SIG-M5 (cell line): ENCODE measurements at regions not wholly inside any gene's neighbourhood (a gene's known extent, or its start where the extent isn't known, plus 50 kb on each side); places are given as distances from the start of the nearest gene placed in this dataset.
"Not testable (repeated sequence)": the region's sequence is repeated elsewhere in the genome, so short reads cannot be mapped to it uniquely, and the experiment has no call there.

Source experiments
- DNase-seq: peaks from one replicate; lab custom pipeline; 2025; lab: John Stamatoyannopoulos, UW

- DNase-seq, result no peak
Measured at GRCh38 chr11:93032580-93032979, 63.1 kb downstream of the MTNR1B start.

DNA sequence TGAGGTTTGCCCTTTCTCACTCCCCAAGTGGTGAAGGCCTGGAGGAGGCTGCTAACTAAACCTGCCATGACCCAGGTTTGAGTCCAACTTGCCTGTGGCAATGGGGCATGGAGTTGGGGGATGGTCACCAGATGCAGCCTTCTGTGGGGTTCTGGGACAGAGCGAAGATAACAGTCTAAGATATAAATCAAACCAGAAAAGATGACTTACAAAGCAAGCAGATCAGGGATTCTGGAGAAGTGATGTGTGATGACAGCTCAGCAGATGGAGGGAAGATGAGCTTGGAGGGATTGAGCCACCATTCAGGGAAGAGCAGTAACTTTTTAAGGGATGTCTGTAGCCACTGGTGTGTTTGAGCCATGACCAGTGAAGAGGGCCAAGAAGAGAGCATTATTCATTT, 63.6 kb downstream of the MTNR1B start:
- no peak for DNase-seq

DNA sequence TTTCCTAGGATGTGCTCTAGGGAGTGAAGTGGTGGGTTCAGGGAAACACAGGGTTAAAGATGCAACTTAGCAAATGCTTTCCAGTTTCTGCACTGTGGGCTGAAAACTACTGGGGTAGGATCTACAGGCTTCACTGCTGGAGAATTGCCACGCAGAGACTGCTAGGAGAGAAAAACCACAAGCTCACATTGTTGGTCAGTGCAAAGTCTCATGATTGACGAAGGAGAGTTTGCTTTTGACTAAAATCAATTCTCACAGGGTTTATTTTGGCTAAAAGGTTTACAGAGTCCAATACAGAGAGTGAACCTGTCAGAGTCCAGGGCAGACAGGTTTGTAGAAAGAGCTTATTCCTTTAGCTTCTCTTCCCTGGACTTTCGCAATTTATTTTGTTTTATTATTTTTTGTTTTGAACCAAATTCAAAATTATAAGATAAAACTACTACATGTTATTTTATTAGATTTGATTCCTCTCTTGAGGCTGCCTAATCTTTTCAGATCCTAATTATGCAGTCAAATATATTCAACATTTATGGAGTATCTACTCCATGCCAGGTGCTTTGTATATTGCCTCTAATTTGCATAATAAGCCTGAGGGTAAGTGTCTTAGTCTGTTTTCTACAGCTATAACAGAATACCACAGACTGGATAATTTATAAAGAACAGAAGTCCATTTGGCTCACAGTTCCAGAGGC, 64.7 kb downstream of the MTNR1B start:
- DNase-seq, result no peak

GRCh38 chr11:93034723-93035039, 65.2 kb downstream of the MTNR1B start:
- no peak for DNase-seq

- no peak for DNase-seq
Measured at GRCh38 chr11:93038521-93038920, 69.1 kb downstream of the MTNR1B start.

DNA sequence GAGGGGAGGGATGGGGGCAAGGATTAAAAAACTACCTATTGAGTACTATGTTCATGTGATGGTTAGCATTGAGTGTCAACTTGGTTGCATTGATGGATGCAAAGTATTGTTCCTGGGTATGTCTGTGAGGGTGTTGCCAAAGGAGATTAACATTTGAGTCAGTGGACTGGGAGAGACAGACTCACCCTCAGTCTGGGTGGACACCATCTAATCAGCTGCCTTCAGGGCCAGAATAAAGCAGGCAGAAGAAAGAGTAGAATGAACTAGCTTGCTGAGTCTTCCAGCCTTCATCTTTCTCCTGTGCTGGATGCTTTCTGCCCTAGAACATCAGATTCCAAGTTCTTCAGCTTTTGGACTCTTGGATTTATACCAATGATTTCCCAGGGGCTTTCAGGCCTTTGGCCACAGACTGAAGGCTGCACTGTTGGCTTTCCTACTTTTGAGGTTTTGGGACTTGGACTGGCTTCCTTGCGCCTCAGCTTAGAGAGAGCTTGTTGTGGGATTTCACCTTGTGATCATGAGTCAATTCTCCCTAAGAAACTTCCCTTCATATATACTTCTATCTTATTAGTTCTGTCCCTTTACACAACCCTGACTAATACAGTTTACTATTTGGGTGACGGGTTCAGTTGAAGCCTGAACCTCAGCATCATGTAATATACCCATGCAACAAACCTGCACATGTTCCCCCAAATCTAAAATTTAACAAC, 70.2 kb downstream of the MTNR1B start:
- no peak for DNase-seq

DNA sequence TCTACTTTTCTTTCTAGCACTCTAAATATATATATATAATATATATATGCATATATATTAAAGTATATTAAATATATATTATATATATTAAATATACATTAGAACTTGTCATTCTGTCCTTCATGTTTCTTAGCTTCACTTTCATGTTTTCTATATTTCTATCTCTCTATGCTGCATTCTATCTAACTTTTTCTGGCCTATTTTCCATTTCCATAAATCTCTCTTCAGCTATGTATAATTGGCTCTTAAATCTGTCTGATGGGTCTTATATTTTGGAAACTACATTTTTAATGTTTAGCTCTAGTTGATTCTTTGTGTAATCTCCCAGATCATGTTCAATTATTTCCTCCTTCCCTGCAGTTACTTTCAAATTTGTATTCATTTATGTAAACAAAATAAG, 72.2 kb downstream of the MTNR1B start:
- DNase-seq, result no peak

- DNase-seq, result not testable (repeated sequence)
Measured at GRCh38 chr11:93043186-93043585, 73.7 kb downstream of the MTNR1B start.

GRCh38 chr11:93049740-93050139, 80.3 kb downstream of the MTNR1B start:
- DNase-seq, result no peak

DNA sequence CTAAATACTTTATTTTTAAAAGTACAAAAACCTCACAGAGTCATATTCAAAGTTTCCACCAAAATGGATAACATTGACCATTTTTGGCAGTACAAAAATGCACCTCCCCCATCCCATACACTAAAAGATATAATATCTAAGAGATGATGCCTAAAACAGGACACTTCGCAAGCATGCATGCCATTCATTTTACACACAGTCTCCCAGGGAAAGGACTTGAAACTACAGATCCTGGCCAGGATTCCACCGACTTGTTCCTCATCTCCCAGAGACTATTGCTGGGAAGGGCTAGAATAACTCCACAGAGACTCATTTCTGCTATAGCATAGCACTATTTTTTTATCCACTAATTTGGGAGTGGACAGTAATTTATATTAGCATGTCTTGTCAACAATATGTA, 81.7 kb downstream of the MTNR1B start:
- no peak for DNase-seq

DNA sequence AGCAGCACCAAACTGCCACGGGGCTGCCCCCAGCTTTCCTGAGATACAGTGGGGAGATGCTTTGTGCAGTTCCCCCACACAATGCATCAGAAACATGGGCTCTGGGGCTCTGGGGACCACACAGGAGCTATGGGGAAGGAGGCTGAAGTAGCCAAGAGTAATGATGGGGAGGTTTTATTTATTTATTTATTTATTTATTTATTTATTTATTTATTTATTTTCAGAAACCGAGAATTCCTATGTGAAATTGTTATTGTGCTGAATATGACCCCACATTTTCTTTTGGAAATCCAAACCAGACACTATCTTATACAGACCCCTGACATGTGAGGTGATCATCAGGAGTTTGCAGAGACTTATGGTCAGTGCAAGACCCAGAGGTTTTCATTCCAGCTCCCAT, 84.4 kb downstream of the MTNR1B start:
- DNase-seq, result no peak

DNA sequence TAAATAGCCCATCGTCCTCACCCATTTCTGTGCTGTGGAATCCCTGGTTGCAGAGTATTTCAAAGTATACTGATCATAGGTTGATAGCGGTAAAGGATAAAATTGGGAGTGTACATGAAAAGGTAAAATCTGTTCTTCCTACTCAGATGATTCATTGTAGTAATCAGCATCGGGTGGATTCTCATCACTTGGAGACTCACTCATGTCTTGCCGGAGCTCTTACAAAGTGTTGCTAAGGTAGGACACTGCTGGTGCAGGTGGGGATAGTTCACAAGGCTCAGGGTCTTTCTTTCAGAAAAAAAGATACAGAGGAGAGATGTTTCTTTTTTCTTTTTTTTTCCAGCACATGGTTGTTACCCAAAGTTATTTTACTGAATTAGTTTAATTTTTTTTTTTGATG, 84.8 kb downstream of the MTNR1B start:
- no peak for DNase-seq

- DNase-seq, result no peak
Measured at GRCh38 chr11:93054881-93055280, 85.4 kb downstream of the MTNR1B start.

- DNase-seq, result no peak
Measured at GRCh38 chr11:93059117-93059957, 89.9 kb downstream of the MTNR1B start.

DNA sequence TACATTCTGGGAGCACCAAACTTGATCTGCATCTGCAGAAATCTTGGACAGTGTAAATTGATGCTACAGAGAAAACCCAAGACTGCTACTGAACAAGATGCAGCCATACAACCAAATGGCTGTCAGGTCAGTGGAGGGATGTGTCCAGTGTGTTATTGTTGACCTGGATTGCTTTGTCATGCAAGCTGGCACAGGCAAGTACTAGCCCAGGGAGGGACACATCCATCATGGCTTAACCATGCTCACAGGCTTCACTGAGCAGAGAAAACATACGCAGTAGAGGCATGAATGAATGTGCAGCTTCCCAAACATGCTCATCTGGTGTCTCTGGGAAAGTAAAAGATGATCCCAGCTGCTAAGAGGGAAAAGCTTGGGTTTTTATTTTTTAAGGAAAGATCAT, 93.6 kb downstream of the MTNR1B start:
- no peak for DNase-seq

DNA sequence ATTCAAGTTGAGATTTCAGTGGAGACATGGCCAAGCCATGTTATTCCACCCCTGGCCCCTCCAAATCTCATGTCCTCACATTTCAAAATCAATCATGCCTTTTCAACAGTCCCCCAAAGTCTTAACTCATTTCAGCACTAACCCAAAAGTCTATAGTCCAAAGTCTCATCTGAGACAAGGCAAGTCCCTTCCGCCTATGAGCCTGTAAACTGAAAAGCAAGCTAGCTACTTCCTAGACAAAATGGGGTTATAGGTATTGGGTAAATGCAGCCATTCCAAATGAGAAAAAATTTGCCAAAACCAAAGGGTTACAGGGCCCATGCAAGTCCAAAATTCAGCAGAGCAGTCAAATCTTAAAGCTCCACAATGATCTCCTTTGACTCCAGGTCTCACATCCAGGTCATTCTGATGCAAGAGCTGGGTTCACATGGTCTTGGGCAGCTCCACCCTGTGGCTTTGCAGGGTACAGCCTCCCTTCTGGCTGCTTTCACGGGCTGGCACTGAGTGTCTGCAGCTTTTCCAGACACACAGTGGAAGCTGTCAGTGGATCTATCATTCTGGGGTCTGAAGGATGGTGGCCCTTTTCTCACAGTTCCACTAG, 95.7 kb downstream of the MTNR1B start:
- not testable (repeated sequence) for DNase-seq

DNA sequence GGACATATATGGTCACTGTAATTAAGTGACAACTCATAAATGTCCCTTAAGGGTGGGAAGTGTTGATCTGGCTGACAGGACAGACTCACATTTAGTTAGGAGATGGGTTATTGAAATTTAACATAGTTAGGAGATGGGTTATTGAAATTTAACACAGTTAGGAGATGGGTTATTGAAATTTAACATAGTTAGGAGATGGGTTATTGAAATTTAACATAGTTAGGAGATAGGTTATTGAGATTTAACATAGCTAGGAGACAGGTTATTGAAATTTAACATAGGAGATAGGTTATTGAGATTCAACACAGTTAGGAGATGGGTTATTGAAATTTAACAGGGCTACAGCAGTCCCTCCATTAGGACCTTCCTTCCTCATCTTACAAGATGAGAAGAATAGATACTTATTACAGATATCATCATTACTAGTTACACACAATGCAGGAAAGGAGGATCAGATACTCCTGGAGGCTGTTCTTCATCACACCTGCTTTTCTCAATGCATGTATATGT, 98.5 kb downstream of the MTNR1B start:
- DNase-seq, result no peak

GRCh38 chr11:93072229-93072914, 102.9 kb downstream of the MTNR1B start:
- DNase-seq, result no peak

GRCh38 chr11:93073026-93073425, 103.6 kb downstream of the MTNR1B start:
- DNase-seq, result no peak

DNA sequence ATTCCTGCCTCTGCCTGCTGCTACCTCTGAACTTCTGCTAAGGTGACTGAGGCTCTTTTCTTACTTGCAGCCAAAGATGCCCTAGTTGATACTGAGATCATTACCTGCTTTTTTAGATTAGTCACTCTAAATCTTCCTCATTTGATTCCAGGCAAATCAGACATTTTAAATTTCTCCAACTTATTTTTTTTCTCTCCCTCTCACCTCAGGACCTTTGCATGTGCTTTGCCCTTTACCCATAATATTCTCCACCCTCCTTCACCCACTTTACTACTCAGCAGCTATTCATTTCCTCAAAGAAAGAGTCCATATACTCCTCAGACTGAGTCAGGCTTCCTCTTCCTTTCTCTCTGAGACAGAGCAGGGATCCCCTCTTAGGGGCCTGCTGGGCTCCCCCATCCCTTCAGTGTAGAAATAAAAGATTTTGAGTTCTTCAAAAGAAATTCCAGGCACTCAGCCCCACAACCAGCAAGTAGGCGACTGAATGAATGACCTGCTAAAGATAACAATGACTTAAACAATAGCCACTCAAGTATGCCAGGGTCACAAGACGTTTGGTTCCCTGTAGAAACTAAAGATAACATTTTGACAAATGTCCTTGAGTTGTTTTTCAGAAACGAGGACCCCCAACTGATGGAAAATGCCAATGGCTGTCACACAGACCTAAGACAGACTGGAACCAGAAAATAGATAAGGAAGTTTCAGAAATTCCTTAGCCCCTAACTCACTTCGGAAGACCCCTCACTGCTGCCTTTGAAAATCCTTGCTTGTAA, 104.2 kb downstream of the MTNR1B start:
- no peak for DNase-seq

GRCh38 chr11:93074352-93074751, 104.9 kb downstream of the MTNR1B start:
- no peak for DNase-seq
